ENCODE measurements at regions not wholly inside any gene's neighbourhood (a gene's known extent, or its start where the extent isn't known, plus 50 kb on each side); places are given as distances from the start of the nearest gene placed in this dataset.
A peak's percentile ranks its signal among the peaks of the same experiment; 100 is the strongest.

DNA sequence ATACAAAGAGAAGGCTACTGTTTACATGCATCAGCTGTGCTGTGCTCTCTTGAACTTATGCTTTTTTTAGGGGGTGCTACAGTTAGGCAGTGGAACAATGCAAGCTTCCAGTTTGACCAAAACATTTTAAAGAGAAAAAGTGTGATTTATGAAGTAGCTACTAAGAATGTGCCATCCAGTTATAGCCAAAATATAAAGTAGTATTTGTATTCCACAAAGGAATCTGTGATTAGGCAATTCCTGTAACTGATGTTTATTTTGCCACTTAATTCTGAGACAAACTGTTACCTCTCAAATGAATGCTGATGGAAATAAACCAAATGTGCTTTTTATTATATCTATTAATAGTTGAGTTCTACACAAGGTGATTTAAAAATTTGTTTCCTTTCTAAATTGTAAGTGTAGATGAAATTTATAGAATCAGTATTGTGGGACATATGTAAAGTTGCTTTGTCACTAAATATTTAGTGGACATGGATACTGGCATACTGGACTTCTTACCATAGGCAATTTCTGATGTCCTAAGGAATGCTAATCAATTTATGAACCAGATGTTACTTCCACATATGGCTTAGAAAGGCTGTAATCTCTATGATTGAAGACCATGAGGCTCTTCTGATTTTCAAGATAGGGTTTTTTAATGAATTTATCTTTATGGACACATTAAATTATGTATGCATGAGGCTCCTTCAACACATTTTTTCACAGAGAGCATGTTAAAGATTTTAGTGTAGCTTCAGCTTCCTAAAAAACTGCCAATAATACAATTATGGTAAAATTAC, 410.2 kb downstream of the PRR16 start:
- H3K9me3 ChIP-seq: no peaks in the 10 kb centered on the region
- no peak overlapping the region for H3K4me3 ChIP-seq (ENCODE audit: low read depth in 2 of 2, low read length in 1 of 2)
- H3F3A ChIP-seq (replicated peaks; ENCODE audit: insufficient read depth): peaks cover 10% of the 10 kb centered on the region
- H3K9me2 ChIP-seq: no peaks in the 10 kb centered on the region
- H3K4me2 ChIP-seq: no peak overlapping the region
- peak overlapping the region; percentile 23; the same call in 1 of the 2 replicates for H2AFZ ChIP-seq (ENCODE audit: low read depth)
- no peaks in the 10 kb centered on the region for H4K20me1 ChIP-seq (ENCODE audit: insufficient read depth)
- no peaks in the 10 kb centered on the region for H3K79me2 ChIP-seq (ENCODE audit: insufficient read depth)
- no peaks in the 10 kb centered on the region for H3K36me3 ChIP-seq (replicated peaks in 1 of 2; ENCODE audit: control insufficient read depth in 1 of 2, insufficient read depth in 2 of 2, low read length in 1 of 2)
- ChIA-PET CTCF (no interaction called here), POLR2A (no interaction called here)
- no peak for TF ChIP-seq TAF1 (IDR thresholded peaks at IDR 0.05; ENCODE audit: borderline replicate concordance, low read depth, low read length)
- TF ChIP-seq NFIC (IDR thresholded peaks at IDR 0.05; ENCODE audit: borderline replicate concordance): no peak
- TF ChIP-seq GATA2 (CRISPR knock-in tag; IDR thresholded peaks at IDR 0.05): no peak
- TF ChIP-seq FOXJ3 (CRISPR knock-in tag; IDR thresholded peaks at IDR 0.05): no peak
- TF ChIP-seq POLR2AphosphoS5 (IDR thresholded peaks at IDR 0.05; ENCODE audit: low read depth, low read length): no peak
- TF ChIP-seq, protein P1, sequence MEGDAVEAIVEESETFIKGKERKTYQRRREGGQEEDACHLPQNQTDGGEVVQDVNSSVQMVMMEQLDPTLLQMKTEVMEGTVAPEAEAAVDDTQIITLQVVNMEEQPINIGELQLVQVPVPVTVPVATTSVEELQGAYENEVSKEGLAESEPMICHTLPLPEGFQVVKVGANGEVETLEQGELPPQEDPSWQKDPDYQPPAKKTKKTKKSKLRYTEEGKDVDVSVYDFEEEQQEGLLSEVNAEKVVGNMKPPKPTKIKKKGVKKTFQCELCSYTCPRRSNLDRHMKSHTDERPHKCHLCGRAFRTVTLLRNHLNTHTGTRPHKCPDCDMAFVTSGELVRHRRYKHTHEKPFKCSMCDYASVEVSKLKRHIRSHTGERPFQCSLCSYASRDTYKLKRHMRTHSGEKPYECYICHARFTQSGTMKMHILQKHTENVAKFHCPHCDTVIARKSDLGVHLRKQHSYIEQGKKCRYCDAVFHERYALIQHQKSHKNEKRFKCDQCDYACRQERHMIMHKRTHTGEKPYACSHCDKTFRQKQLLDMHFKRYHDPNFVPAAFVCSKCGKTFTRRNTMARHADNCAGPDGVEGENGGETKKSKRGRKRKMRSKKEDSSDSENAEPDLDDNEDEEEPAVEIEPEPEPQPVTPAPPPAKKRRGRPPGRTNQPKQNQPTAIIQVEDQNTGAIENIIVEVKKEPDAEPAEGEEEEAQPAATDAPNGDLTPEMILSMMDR (IDR thresholded peaks at IDR 0.05): no peak
- TF ChIP-seq RCOR1 (IDR thresholded peaks at IDR 0.05; ENCODE audit: low read length): peak; percentile 60; the same call in 1 of the 2 replicates
- H3K4me1 ChIP-seq (ENCODE audit: control insufficient read depth in 1 of 2, insufficient read depth in 2 of 2, low read depth in 1 of 2, low read length in 1 of 2): peaks cover 0 to 7% of the 10 kb centered on the region in 2 experiments; a peak in 2 of 4 replicates
- H3K27ac ChIP-seq (ENCODE audit: low read depth in 2 of 2, low read length in 1 of 2): peak overlapping the region in 1 of 2 experiments; percentile 88; a peak in 2 of 4 replicates
- H3K9ac ChIP-seq: no peak overlapping the region
- no peak for DNase-seq
- no peaks in the 10 kb centered on the region for H3K27me3 ChIP-seq (ENCODE audit: insufficient read depth)

DNA sequence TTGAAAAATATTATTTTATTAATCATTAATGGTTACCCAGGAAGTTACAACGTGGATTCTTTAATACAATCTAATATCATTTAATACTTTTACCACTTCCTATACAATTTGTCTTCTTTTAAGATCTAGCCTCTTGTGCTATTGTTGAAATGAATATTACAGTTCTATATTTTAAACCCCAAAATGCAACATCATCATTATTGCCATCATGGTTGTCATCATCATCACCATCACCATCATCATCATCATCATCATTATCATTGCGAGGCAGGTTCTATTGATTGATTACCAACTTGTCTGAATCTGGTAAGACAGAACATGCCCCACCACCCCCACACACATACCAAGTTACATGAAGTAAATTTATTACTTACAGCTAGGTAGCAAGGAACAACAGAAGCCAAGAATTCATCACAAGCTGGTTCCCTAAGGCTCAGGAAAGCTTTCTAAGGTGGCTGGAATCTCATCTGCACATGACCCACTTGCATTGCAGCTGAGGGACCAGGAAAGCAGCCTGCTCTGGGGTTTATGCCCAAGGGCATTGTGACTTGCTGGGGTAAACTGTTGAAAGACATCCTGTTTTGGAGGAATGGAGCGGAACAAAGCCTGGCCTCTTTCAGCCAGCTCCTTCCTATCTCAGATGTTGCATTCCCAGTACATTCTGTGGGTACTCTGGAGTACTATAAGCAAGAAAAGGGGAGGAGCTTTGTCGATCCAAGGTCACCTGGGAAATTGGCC, 418.1 kb downstream of the PRR16 start:
- Histone ChIP-seq H3K9me3 (no peaks in the 10 kb centered on the region), H4K20me1 (ENCODE audit: insufficient read depth) (no peaks in the 10 kb centered on the region), H3K36me3 (replicated peaks in 1 of 2; ENCODE audit: control insufficient read depth in 1 of 2, insufficient read depth in 2 of 2, low read length in 1 of 2) (no peaks in the 10 kb centered on the region), H3K4me2 (no peak overlapping the region), H3K4me1 (ENCODE audit: control insufficient read depth in 1 of 2, insufficient read depth in 2 of 2, low read depth in 1 of 2, low read length in 1 of 2) (no peaks in the 10 kb centered on the region), H3K79me2 (ENCODE audit: insufficient read depth) (no peaks in the 10 kb centered on the region), H3K4me3 (ENCODE audit: low read depth in 2 of 2, low read length in 1 of 2) (no peak overlapping the region), H3K9me2 (no peaks in the 10 kb centered on the region), H3K27me3 (ENCODE audit: insufficient read depth) (no peaks in the 10 kb centered on the region), H3F3A (replicated peaks; ENCODE audit: insufficient read depth) (no peaks in the 10 kb centered on the region), H2AFZ (ENCODE audit: low read depth) (no peak overlapping the region), H3K9ac (no peak overlapping the region), H3K27ac (ENCODE audit: low read depth in 2 of 2, low read length in 1 of 2) (no peak overlapping the region)
- TF ChIP-seq POLR2AphosphoS5 (IDR thresholded peaks at IDR 0.05; ENCODE audit: low read depth, low read length) (no peak), RFX5 (IDR thresholded peaks at IDR 0.05; ENCODE audit: low read length) (no peak), NRF1 (IDR thresholded peaks at IDR 0.05; ENCODE audit: low read depth, low read length) (no peak), SMC3 (IDR thresholded peaks at IDR 0.05; ENCODE audit: low read depth, low read length) (no peak), EP300 (IDR thresholded peaks at IDR 0.05; ENCODE audit: borderline replicate concordance in 1 of 2, low read depth in 1 of 2, low read length in 1 of 2) (no peak), MEF2A (IDR thresholded peaks at IDR 0.05; ENCODE audit: borderline replicate concordance, low read depth) (no peak)
- TF ChIP-seq, protein P1 (IDR thresholded peaks at IDR 0.05): no peak
- TF ChIP-seq, protein P2, sequence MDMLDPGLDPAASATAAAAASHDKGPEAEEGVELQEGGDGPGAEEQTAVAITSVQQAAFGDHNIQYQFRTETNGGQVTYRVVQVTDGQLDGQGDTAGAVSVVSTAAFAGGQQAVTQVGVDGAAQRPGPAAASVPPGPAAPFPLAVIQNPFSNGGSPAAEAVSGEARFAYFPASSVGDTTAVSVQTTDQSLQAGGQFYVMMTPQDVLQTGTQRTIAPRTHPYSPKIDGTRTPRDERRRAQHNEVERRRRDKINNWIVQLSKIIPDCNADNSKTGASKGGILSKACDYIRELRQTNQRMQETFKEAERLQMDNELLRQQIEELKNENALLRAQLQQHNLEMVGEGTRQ (IDR thresholded peaks at IDR 0.05; ENCODE audit: borderline replicate concordance, low read depth, low read length): no peak
- TF ChIP-seq, protein P3, sequence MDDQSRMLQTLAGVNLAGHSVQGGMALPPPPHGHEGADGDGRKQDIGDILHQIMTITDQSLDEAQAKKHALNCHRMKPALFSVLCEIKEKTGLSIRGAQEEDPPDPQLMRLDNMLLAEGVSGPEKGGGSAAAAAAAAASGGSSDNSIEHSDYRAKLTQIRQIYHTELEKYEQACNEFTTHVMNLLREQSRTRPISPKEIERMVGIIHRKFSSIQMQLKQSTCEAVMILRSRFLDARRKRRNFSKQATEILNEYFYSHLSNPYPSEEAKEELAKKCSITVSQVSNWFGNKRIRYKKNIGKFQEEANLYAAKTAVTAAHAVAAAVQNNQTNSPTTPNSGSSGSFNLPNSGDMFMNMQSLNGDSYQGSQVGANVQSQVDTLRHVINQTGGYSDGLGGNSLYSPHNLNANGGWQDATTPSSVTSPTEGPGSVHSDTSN (IDR thresholded peaks at IDR 0.05): no peak
- 79% methylated on average over 4 of the region's 4 CpGs for WGBS (ENCODE audit: low lambda C conversion rate)
- ChIA-PET CTCF (no interaction called here), POLR2A (no interaction called here)
- no peak for DNase-seq

Measured in SK-N-SH (cell line).